Pons (tissue), 1 donor: ENCODE measurements at regions not wholly inside any gene's neighbourhood (a gene's known extent, or its start where the extent isn't known, plus 50 kb on each side); places are given as distances from the start of the nearest gene placed in this dataset.
"Not testable (repeated sequence)": the region's sequence is repeated elsewhere in the genome, so short reads cannot be mapped to it uniquely, and the experiment has no call there.

Experiments
- DNase-seq: peaks from one replicate; pipeline ENCODE4 v3.0.0-alpha.2; 2016; ENCODE audit warnings: low spot score

- not testable (repeated sequence) for DNase-seq
Observed at GRCh38 chr5:34329201-34329600, 286.2 kb upstream of the C1QTNF3 start.

GRCh38 chr5:34329611-34330108 is 286.6 kb upstream of the C1QTNF3 start:
- not testable (repeated sequence) for DNase-seq

GRCh38 chr5:34331928-34332454 is 289.0 kb upstream of the C1QTNF3 start:
- not testable (repeated sequence) for DNase-seq

DNA sequence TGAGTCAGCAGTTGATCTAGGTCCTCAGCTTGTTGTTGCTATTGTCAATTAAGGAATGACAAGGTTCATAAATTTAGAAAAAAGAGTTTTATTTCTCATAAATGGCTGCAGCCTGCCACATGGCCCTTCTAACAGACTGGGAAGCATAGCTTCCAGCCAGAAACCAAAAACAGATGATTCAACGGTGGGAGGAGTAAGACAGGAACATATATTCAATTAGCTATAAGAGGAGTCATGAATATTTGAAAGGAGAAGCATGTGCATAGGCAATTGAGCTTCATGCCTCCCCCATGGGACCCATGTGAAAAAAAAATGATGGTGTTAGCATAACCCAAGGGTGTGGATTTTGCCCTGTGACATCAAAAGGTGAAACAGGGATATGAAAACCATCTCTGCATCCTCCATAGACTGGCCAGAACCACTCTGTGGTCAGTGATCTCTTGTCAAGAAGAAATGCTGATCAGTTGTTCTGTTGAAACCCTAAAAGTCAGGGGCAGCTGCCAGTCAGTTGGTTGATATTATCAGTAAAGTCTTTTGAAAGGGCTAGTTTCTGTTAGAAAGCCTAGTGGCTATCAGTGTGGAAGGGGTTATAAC is 296.5 kb upstream of the C1QTNF3 start:
- DNase-seq = not testable (repeated sequence)

DNA sequence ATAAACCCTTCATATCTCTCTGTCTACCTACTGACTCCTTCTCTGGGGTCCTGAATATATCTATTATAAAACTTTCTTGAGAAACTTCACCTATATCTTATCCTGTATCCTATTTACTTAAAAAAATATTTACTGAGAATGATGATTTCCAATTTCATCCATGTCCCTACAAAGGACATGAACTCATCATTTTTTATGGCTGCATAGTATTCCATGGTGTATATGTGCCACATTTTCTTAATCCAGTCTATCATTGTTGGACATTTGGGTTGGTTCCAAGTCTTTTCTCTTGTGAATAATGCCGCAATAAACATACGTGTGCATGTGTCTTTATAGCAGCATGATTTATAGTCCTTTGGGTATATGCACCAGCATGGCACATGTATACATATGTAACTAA is 301.7 kb upstream of the RAI14 start:
- DNase-seq = not testable (repeated sequence)

DNA sequence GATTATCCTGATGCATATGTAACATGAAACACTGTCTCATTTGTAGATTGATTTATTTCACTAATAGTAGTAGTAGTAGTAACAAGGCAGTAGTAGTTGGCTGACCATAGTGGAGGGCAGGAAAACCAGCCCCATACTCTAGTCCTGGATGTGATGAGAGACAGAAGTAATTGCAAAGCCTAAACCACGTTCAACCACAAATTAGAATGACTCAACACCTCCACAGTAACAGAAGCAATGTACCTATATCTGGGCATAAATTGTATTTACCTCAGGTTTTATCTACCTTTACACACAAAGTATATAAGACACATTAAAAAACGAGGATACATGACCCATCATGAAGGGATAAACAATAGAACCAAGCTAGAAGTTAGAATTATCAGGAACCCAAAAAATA is 284.7 kb upstream of the RAI14 start:
- DNase-seq = not testable (repeated sequence)

GRCh38 chr5:34371817-34372216 is 284.3 kb upstream of the RAI14 start:
- DNase-seq = not testable (repeated sequence)

- not testable (repeated sequence) for DNase-seq
Observed at GRCh38 chr5:34372739-34373138, 283.4 kb upstream of the RAI14 start.

DNA sequence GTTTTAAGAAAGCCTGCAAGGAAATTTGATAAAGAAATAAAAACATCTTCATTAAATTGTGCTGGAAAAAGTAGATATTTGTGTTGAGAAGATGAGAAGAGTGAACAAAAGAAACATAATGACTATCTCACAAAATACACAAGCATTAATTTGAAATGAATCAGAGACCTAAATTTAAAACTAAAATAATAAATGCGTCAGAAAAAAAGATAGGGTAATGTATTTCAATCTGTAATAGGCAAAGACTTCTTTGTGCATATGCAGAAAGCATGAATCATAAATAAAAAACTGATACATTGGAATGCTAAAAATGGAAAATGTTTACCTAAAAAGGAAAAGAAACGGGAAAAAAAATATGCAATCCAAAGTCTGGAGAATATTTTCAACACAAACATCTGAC is 278.5 kb upstream of the RAI14 start:
- not testable (repeated sequence) for DNase-seq

GRCh38 chr5:34378498-34378897 is 277.6 kb upstream of the RAI14 start:
- DNase-seq = not testable (repeated sequence)

DNA sequence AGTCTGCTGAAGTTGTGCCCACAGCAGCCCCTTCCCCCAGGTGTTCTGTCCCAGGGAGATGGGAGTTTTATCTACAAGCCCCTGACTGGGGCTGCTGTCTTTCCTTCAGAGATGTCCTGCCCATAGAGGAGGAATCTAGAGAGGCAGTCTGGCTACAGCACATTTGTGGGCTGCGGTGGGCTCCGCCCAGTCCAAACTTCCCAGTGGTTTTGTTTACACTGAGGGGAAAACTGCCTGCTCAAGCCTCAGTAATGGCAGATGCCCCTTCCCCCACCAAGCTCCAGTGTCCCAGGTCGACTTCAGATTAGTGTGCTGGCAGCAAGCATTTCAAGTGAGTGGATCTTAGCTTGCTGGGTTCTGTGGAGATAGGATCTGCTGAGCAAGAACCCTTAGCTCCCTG is 267.4 kb upstream of the RAI14 start:
- not testable (repeated sequence) for DNase-seq

- no peak for DNase-seq
Observed at GRCh38 chr5:34409373-34409772, 246.8 kb upstream of the RAI14 start.

- no peak for DNase-seq
Observed at GRCh38 chr5:34410411-34411139, 245.6 kb upstream of the RAI14 start.

GRCh38 chr5:34411470-34412346 is 244.4 kb upstream of the RAI14 start:
- peak; percentile 4 for DNase-seq

GRCh38 chr5:34412736-34413135 is 243.4 kb upstream of the RAI14 start:
- no peak for DNase-seq

GRCh38 chr5:34415559-34416198 is 240.4 kb upstream of the RAI14 start:
- no peak for DNase-seq

DNA sequence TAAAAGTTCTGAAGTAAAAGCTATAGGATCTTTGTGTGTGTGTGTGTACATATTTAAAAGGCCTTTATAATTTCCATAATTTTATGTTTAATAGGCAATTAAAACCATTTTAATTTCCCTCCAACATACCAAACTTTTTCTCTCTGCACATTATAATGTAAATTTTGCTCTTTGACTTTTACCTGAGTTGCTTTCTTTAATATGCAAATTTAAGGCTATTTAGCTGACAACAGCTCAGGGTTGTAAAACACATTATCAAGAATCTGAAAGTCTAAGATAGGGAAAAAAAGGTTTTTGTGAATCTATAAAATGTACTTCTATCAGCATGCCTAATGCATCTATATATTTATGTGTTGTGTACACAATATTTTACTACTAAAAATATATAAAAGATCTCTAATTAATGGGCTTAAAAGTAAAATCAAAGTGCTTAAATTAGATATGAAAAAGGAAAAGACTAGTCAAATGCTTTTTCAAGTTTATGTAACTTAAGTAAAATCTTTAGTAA is 239.6 kb upstream of the RAI14 start:
- no peak for DNase-seq

DNA sequence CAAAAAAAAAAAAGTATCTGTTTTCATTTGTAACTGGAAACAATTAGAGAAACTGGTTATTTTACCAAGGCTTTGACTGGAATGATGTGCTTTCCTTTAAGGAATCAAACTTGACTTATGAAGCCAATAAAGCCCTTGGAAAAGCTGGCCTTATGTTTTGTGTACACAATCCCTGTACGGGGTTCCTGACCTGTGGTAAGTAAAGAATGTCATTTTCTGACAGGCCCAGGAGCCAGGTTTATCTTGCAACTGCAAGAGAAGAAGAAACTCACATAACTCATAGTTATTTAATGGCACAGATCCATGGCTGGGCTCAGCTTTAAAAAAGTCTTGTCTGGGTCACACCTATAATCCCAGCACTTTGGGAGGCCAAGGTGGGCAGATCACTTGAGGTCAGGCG is 235.9 kb upstream of the RAI14 start:
- DNase-seq = not testable (repeated sequence)

DNA sequence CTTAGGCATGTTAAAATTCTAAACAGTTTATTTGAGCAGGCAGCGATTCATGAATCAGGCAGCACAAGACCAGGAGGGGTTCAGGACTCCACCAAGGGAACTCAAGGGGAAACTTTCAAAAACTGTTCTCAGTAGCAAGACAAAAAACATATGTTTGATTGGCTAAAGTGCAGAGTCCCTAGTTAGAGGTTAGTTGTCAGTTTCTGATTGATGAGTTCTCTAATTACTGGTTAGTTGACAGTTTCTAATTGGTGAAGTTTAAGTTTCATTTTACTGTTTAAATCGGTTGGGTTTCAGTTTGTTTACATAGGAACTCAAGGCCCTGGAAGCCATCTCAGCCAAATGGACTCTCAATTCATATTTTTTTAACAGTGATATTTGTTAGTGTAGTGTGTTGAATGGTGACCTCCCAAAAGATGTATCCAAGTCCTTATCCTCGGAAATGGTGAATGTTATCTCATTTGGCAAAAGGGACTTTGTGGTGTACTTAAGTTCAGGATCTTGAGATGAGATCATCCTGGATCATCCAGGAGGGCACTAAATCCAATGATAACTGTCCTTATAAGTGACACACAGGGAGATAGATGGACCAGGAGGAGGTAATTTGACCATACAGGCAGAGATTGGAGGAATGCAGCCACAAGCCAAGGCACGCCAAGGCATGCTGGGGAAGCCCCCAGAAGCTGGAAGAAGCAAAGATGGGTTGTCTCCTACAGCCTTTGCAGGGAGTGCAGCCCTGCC is 219.2 kb upstream of the RAI14 start:
- DNase-seq = no peak

DNA sequence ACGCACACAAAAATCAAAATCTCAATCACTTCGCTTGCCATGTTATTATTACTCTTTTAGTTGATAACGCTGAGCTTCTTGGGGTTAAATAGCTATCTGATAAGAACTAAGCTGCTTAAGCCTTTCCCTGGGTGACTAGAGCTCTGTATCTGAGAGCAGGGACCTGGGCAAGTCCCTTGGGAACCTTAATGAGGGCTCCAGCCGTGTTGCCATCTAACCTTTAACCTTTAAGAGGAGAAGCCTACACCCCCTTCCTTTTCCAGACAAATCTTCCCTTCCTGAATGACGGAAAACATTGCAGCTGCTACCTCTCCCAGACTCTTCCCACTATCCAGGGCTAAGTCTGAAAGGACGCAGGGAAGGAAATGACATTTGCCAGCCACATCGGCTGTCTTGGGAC is 216.5 kb upstream of the RAI14 start:
- no peak for DNase-seq

- DNase-seq = not testable (repeated sequence)
Observed at GRCh38 chr5:34441767-34442166, 214.4 kb upstream of the RAI14 start.
